ENCODE measurements at regions not wholly inside any gene's neighbourhood (a gene's known extent, or its start where the extent isn't known, plus 50 kb on each side); places are given as distances from the start of the nearest gene placed in this dataset.
A peak's percentile ranks its signal among the peaks of the same experiment; 100 is the strongest.

DNA sequence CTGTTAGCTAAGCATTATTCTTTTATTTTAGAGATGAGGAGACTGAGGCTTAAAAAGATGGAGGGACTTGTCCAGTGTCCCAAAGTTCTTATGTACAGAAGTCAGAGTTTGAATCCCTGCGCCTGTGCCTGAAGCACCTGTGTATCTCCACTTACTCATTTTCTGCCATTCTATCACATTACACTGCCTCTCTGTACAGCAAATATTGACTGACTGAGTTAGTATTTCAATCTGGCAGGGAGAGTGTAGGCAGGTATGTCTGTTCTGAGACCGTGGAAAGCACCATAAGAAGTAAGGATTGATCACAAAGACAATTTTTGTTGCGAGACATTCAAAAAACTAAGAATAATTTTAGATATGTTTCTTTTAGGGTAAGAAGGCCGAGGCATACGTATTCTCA, 162.7 kb downstream of the KITLG start:
- DNase-seq (ENCODE audit: low spot score): no peak

DNA sequence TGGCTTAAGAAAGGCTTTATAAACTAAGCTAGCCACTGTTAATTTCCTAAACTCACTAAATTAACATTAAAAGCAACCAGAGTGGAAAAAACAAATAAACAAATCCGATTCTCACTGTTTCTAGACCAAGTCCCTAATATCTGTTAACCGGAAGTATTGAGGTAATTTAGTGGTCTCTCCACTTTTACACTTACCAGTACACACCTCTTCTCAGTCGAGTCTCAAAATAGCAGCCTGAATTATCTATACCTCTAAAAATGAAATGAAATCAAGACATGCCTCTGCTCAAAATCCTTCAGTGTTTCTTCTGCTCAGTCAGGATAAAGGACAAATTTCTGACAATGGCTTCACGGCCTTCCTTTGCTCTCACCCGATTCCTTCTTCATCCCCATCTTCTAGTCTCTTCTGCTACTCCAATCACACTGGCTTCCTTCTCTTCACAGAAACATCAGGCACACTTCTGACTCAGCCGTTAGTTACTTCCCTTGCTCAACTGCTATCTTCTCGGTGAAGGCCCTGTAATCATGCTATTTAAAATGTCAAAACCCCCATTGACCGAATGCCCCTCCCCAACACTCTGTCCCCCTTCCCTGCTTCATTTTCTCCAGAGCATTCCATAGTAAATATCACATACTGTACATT, 161.3 kb downstream of the KITLG start:
- no peak for DNase-seq (ENCODE audit: low spot score)

DNA sequence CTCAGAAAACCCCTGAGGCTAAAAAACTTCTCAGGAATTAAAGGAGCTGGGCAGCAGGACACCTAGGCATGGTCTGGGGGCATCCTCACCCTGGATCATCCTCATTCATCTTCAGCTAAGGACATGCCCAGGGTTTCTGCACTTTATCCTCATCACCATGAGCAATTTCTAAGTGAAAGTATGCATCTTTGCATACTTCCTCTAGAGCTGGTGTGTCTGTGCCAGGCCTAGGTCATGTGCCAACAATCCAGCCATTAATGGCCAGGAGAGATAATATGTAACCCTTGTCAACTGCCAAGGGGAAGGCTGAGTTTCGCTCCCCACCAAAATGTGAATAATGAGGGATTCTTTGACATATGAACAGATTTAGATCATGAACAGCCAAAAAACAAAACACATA, 160.5 kb downstream of the KITLG start:
- DNase-seq (ENCODE audit: low spot score): no peak

DNA sequence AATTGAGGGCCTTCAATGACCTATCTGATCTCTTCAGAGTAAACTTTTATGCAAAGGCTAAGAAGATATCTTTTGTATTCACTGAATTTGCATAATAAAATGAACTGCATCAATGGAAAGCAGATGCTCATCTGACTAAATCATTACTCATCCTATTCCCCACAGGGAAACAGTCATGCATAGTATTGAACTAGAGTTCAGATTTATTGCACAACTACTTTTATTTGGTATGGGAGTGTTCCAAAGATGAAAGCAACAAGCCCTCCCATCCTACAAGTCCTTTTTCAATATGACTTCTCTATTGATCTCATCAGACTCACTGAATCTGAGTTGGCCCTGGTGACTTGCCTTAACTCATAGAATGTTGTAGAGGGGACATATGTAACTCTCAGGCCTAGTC, 159.8 kb downstream of the KITLG start:
- DNase-seq (ENCODE audit: low spot score): peak; percentile 10

DNA sequence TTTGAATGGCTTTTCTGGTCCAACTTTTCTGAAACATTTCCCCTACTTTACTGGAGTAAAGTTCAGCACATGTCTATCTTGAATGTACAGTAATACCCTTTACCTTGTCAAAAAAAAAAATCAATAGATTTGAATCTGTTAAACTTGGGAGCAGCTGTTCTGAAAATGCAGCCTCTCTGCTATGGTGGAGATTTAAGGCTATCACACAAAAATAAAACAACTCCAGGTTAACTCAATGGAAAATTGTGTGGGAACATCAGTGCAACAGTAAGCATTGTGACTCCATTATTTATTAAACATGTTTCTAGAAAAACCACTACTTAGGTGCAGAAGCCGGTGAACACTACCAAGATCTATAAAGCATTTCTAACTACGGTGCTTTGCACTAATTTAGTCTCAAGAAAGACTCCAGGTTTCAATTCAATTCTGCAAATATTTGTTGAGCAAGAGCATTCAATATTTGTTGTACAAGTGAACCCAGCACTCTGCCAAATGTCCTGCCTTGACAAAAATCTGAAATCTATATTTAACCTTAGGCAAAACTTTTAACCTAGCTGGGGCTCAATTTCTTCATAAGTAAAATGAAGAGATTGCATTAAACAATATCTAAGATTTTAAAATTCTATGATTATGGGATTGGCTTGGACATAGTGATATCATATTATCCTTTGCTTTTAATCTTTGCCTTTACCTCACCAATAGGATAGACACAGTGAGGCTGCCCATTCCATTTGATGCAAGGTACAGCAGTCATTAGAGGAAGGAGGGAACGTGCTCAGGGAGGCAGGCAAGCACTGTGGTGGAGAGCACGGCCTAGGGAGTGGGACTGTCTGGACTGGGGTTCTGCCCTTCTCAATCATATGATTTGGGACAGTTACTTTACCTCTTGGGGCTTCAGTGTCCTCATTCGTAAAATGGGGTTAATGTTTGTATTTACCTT, 155.2 kb downstream of the KITLG start:
- no peak for DNase-seq (ENCODE audit: low spot score)

DNA sequence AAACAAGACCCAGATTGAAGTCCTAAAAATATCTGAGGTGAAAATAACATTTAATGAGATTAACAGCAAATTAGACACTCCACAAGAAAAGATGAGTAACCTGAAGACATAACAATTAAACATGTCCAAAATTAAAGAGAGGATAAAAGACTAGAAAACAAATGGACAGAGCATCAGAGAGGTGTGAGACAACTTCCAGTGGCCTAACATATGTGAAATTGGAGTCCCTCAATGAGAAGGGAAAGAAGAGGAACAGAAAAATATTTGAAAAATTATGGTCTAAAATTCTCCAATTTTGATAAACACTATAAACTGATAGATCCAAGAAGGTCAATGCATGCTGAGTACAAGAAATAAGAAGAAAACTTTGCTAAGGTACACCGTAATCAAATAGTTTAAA, 151.9 kb downstream of the KITLG start:
- DNase-seq (ENCODE audit: low spot score): no peak

DNA sequence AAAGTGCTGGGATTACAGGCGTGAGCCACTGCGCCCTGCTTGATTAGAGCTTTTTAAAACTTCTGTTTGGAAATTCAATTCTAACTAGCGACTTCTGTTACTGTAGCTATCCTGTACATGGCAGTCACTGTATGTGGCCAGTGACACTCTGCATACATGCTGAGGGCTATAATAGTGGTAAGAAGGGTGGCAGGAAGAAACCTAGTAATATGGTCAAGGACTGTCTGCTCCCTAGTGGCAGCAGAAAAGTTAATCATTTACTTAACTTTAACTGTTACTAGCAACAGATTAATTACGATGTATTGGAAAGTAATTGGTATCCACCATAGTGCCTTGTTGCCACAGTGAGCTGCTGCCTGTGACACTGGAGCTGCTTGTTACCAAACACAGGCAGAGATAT, 149.0 kb downstream of the KITLG start:
- no peak for DNase-seq (ENCODE audit: low spot score)

DNA sequence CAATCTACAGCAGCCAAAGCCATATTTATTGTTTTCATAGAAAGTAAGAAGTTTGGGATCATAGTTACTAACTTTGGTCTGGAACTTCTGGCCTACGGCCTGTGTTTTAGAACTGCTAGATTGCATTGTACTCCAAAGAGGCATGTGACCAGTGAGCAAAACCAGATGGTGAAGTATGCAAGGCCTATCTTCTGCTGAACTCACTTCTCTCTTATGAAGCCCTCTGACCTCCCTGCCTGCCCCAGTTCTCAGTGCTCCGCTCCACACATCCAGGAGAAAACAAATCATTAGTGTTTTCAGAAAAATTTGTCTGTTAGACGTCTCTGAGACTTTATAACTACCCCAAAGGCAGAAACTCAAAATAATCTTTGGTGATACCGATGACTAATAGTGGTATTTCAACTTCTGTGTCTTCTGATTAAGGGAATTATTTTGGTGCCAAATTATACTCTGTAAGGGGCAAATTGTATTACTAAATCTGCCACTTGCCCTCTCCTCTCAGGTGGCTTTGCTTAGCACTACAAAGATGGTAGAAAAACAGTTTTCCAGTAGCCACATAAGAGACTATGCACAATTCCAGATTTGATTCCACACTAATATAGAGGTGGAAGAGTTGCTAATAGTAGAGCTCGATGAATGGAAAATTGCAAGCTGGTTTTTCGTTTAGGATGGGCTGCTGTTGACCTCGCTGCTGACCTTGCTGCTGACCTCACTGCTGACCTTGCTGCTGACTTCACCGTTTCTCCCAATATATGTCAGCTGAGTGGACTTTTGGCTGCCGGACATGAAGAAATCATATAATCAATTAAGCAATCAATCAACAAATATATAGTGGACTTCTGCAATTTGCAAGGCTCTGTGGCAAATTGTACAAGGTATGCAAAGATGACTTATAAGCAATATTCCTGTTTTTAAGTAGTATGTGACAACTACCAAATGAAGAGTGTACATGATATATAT, 147.5 kb downstream of the KITLG start:
- DNase-seq (ENCODE audit: low spot score): no peak

DNA sequence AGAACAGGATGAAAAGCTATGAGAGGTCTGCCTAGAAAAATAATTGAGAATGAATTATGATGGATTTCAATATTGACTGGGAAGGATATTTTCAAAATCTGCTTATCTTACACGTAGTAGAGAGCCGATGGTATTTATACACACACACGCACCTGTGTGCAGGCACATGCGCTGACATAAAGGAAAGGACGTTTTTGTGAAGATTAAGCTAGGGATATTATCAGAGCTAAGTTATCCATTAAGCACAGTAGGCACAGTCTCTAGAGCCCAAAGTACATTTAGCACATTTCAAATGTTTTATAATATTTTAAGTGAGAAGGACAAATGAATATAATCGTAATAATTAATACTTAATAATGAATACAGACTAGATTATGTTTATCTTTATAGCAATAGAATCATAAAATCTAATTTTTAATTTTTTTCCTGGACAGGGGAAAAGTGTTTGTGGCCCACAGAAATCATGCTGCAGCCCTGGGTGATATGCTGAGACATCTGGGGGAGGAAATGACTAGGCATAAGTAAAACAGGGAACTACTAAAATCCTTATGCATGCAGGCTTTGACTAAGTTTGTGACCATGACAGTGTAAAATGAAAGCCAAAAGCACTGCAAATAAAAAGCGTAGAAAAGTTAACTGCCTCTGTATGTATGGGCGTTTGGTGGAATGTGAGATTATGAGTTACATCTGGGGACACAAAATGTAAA, 146.1 kb downstream of the KITLG start:
- DNase-seq (ENCODE audit: low spot score): no peak

DNA sequence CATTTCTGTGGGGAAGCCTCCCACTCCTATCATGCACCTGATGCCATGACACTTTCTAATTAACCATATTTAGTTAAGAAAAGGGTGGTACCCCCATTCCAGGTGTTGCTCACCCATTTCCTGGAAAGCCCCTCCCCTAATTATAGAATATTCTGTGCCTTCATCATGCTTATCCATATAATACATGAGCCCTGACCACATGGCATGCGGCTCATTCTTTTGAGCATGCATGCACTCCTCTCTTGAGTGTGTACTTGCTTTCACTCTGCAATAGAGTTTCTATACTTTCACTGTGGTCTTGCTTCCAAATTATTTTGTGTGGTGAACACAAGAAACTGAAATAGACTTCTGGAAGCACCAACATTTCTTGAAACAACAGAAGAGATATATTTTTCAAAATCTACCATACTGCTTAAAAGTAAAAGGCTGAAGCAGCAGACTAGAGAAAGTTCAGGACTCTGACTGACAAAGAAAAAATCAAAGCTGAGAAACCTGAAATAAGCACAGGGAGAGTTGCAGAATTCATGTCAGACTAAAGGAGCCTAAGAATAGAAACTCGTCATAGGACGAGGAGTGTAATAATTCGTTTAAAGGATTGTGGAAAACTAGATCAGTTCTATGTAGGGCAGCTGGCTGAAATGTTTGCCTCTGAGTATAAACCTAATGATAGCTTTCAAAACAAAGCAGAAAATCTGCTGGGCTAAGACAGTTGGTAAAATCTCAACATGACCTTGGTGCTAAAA, 144.8 kb downstream of the KITLG start:
- DNase-seq (ENCODE audit: low spot score): no peak

DNA sequence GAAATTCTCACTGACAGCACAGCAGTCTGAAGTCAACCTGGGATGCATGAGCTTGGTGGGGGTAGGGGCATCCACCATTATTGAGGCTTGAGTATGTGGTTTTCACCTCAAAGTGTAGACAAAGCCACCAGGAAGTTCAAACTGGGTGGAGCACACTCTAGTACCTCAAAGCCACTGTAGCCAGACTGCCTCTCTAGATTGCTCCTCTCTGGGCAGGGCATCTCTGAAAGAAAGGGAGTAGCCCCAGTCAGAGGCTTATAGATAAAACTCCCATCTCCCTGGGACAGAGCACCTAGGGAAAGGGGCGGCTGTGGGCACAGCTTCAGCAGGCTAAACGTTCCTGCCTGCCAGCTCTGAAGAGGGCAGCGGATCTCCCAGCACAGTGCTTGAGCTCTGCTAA, 143.0 kb downstream of the KITLG start:
- DNase-seq (ENCODE audit: low spot score): no peak

Data from Ammon's horn (tissue), 1 donor.